Thoracic aorta (tissue), 2 donors: ENCODE measurements at regions not wholly inside any gene's neighbourhood (a gene's known extent, or its start where the extent isn't known, plus 50 kb on each side); places are given as distances from the start of the nearest gene placed in this dataset.

Experiments used
- ATAC-seq: fragments of 150-250 bp; one replicate; pipeline ENCODE4 v1.8.0; 2017; ENCODE audit warnings: low read depth; ENCODE audit not compliant: insufficient number of reproducible peaks, low FRiP score
- DNase-seq: peaks from one replicate; pipeline ENCODE4 v3.0.0-alpha.2; 2020; ENCODE audit warnings: low spot score
- H3K27ac ChIP-seq, 2 donors: fragments of 200-600 bp; sonication (generic); 1 replicate in 1 of 2; 2 replicates in 1 of 2; pipeline ENCODE4 v1.5.1; 2016; ENCODE audit warnings: mild to moderate bottlenecking in 2 of 2, moderate library complexity in 2 of 2
- H3K27me3 ChIP-seq: fragments of 200-600 bp; sonication (generic); replicated peaks from 2 replicates; pipeline ENCODE4 v1.6.0; 2016; ENCODE audit warnings: mild to moderate bottlenecking; ENCODE audit not compliant: insufficient read depth
- H3K36me3 ChIP-seq: fragments of 200-600 bp; sonication (generic); one replicate; pipeline ENCODE4 v1.5.1; 2016
- H3K4me1 ChIP-seq, 2 donors: fragments of 200-600 bp; sonication (generic); 1 replicate in 1 of 2; 2 replicates in 1 of 2; pipeline versions ENCODE4 v1.5.1 to v1.6.0; 2016; ENCODE audit warnings: low read depth in 2 of 2, mild to moderate bottlenecking in 1 of 2; ENCODE audit not compliant: control insufficient read depth in 1 of 2
- H3K4me3 ChIP-seq: fragments of 200-600 bp; sonication (generic); 2 replicates; pipeline ENCODE4 v1.5.1; 2016; ENCODE audit warnings: mild to moderate bottlenecking
- H3K9me3 ChIP-seq: fragments of 200-600 bp; sonication (generic); 2 replicates; pipeline ENCODE4 v1.5.1; 2016
- CTCF ChIP-seq: fragments of 200-600 bp; sonication (generic); IDR thresholded peaks from one replicate; pipeline ENCODE4 v1.5.1; 2019; ENCODE audit warnings: antibody characterized with exemption

DNA sequence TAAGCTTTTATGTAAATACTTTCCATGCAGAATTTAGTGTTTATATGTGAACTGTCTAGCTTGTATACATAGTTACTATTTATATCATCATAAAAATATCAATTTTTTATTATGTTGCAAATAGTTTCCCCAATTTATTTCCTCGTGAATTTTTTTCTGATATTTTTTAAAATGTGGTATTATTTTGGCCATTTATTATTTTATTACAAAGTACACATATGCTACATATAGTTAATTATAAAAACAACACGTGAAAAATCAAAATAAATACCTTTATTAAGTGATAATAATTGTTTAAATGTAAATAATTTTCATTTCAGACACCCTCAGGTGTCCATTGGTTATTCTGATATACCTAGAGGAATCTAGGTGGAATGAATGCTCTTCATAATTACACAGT, 1394.9 kb upstream of the PRR20A start:
- ATAC-seq (no peak), DNase-seq (no peak)
- Histone ChIP-seq H3K36me3 (no peaks in the 10 kb centered on the region), H3K4me1 (no peaks in the 10 kb centered on the region), H3K27ac (no peak overlapping the region), H3K27me3 (no peaks in the 10 kb centered on the region), H3K9me3 (no peaks in the 10 kb centered on the region), H3K4me3 (no peak overlapping the region)
- no peak for TF ChIP-seq CTCF

GRCh38 chr13:55761986-55762385, 1378.7 kb upstream of the PRR20A start:
- ATAC-seq (no peak), DNase-seq (no peak)
- no peak overlapping the region for H3K4me3 ChIP-seq
- no peak overlapping the region for H3K27ac ChIP-seq
- no peaks in the 10 kb centered on the region for H3K9me3 ChIP-seq
- H3K4me1 ChIP-seq = no peaks in the 10 kb centered on the region
- no peaks in the 10 kb centered on the region for H3K36me3 ChIP-seq
- no peaks in the 10 kb centered on the region for H3K27me3 ChIP-seq
- no peak for TF ChIP-seq CTCF

DNA sequence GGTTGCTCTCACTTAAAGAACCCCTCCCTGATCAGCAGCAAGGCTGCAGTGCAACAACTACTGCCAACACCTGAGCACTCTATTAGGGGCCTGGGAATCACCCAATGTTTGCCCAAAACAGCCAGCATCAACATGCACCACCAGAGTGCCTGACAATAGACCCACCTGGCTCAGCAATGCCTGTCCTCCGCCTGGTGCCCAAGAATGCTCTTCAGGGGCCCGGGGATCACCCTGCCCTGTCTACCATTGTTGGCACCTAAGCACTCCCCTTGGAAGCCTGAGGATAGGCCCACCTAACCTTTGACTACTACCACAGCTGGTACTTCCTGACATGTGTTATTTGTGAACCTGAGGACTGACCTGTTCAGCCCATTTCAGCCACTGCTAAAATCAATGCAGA, 1363.1 kb upstream of the PRR20A start:
- H3K36me3 ChIP-seq = no peaks in the 10 kb centered on the region
- no peaks in the 10 kb centered on the region for H3K4me1 ChIP-seq
- TF ChIP-seq CTCF = no peak
- no peaks in the 10 kb centered on the region for H3K27me3 ChIP-seq
- H3K4me3 ChIP-seq = no peak overlapping the region
- H3K9me3 ChIP-seq = no peaks in the 10 kb centered on the region
- H3K27ac ChIP-seq = no peak overlapping the region
- ATAC-seq = no peak
- DNase-seq = no peak

- H3K9me3 ChIP-seq = no peaks in the 10 kb centered on the region
- DNase-seq (no peak), ATAC-seq (no peak)
- H3K36me3 ChIP-seq = no peaks in the 10 kb centered on the region
- H3K4me3 ChIP-seq = no peak overlapping the region
- H3K4me1 ChIP-seq = no peaks in the 10 kb centered on the region
- TF ChIP-seq CTCF = no peak
- no peak overlapping the region for H3K27ac ChIP-seq
- H3K27me3 ChIP-seq = no peaks in the 10 kb centered on the region
Measured at GRCh38 chr13:55783841-55784240, 1356.9 kb upstream of the PRR20A start.

DNA sequence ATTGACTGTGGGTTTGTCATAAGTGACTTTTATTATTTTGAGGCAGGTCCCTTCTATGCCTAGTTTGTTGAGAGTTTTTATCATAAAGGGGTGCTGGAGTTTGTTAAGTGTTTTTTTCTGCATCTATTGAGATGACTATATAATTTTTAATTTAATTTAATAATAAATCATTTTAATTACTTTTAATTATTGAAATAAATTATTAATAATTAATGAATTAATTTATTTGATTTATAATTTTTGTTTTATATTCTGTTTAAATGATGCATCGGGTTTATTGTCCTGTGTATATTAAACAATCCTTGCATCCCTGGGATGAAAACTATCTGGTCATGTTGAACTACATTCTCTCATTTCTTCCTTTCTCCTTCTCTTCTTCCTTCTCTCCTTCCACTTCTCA, 1352.2 kb upstream of the PRR20A start:
- TF ChIP-seq CTCF = no peak
- Histone ChIP-seq H3K9me3 (no peaks in the 10 kb centered on the region), H3K27ac (no peak overlapping the region), H3K4me1 (no peaks in the 10 kb centered on the region), H3K36me3 (no peaks in the 10 kb centered on the region), H3K27me3 (no peaks in the 10 kb centered on the region), H3K4me3 (no peak overlapping the region)
- DNase-seq (no peak), ATAC-seq (no peak)
